H9 (cell line): ENCODE measurements at regions not wholly inside any gene's neighbourhood (a gene's known extent, or its start where the extent isn't known, plus 50 kb on each side); places are given as distances from the start of the nearest gene placed in this dataset.
"Not testable (repeated sequence)": the region's sequence is repeated elsewhere in the genome, so short reads cannot be mapped to it uniquely, and the experiment has no call there.

Experiments
- DNase-seq: peaks from one replicate; pipeline ENCODE4 v3.0.0-alpha.2; 2017
- H2AFZ ChIP-seq: one replicate; pipeline ENCODE4 v1.6.1; 2013; ENCODE audit warnings: mild to moderate bottlenecking, low read length, control low read depth, moderate library complexity
- H2AK5ac ChIP-seq: 2 replicates; pipeline ENCODE4 v1.6.1; 2013; ENCODE audit warnings: low read length, control low read depth, mixed read lengths; ENCODE audit not compliant: insufficient read length
- H2BK120ac ChIP-seq: one replicate; pipeline ENCODE4 v1.6.1; 2013; ENCODE audit warnings: low read depth, mild to moderate bottlenecking, low read length, control low read depth, inconsistent platforms; ENCODE audit not compliant: poor library complexity, severe bottlenecking
- H2BK12ac ChIP-seq: 2 replicates; pipeline ENCODE4 v1.6.1; 2013; ENCODE audit warnings: low read length, control low read depth, mixed read lengths, low read depth; ENCODE audit not compliant: insufficient read length
- H2BK15ac ChIP-seq: 2 replicates; pipeline ENCODE4 v1.6.1; 2013; ENCODE audit warnings: low read depth, low read length, control low read depth
- H2BK20ac ChIP-seq: one replicate; pipeline ENCODE4 v1.6.1; 2013; ENCODE audit warnings: low read depth, mild to moderate bottlenecking, low read length, control low read depth, inconsistent platforms; ENCODE audit not compliant: poor library complexity, severe bottlenecking
- H2BK5ac ChIP-seq: 2 replicates; pipeline ENCODE4 v1.6.1; 2013; ENCODE audit warnings: low read length, control low read depth, mixed read lengths; ENCODE audit not compliant: insufficient read length
- H3K14ac ChIP-seq: 2 replicates; pipeline ENCODE4 v1.6.1; 2013; ENCODE audit warnings: low read length, control low read depth; ENCODE audit not compliant: insufficient read depth
- H3K18ac ChIP-seq: 2 replicates; pipeline ENCODE4 v1.6.1; 2013; ENCODE audit warnings: low read depth, mild to moderate bottlenecking, mixed read lengths, low read length, control low read depth; ENCODE audit not compliant: insufficient read length
- H3K23ac ChIP-seq: 2 replicates; pipeline ENCODE4 v1.6.1; 2013; ENCODE audit warnings: low read length, control low read depth, mixed read lengths, low read depth; ENCODE audit not compliant: insufficient read length
- H3K23me2 ChIP-seq: 2 replicates; pipeline ENCODE4 v1.6.1; 2013; ENCODE audit warnings: low read depth, mild to moderate bottlenecking, mixed read lengths, low read length, control low read depth; ENCODE audit not compliant: insufficient read length, poor library complexity, severe bottlenecking
- H3K27ac ChIP-seq: 2 replicates; pipeline ENCODE4 v1.5.1; 2013; ENCODE audit warnings: low read length, control low read depth, mixed read lengths, low read depth; ENCODE audit not compliant: insufficient read length
- H3K27me3 ChIP-seq: 2 replicates; pipeline ENCODE4 v1.6.1; 2013; ENCODE audit warnings: low read length, control low read depth, inconsistent platforms; ENCODE audit not compliant: insufficient read depth
- H3K4ac ChIP-seq: 2 replicates; pipeline ENCODE4 v1.6.1; 2013; ENCODE audit warnings: low read depth, mild to moderate bottlenecking, control low read depth, inconsistent platforms, low read length, moderate library complexity
- H3K4me1 ChIP-seq: 2 replicates; pipeline ENCODE4 v1.6.1; 2013; ENCODE audit warnings: low read length, control low read depth, inconsistent platforms; ENCODE audit not compliant: insufficient read depth
- H3K4me2 ChIP-seq: 2 replicates; pipeline ENCODE4 v1.6.1; 2013; ENCODE audit warnings: low read length, control low read depth, mixed read lengths; ENCODE audit not compliant: insufficient read length, insufficient read depth
- H3K56ac ChIP-seq: 2 replicates; pipeline ENCODE4 v1.6.1; 2013; ENCODE audit warnings: low read depth, mild to moderate bottlenecking, mixed read lengths, low read length, control low read depth; ENCODE audit not compliant: insufficient read length
- H3K79me1 ChIP-seq: 2 replicates; pipeline ENCODE4 v1.6.1; 2013; ENCODE audit warnings: low read depth, mild to moderate bottlenecking, moderate library complexity, low read length, control low read depth, inconsistent platforms; ENCODE audit not compliant: insufficient read depth, poor library complexity, severe bottlenecking
- H3K79me2 ChIP-seq: 2 replicates; pipeline ENCODE4 v1.6.1; 2013; ENCODE audit warnings: low read length, control low read depth, inconsistent platforms; ENCODE audit not compliant: insufficient read depth
- H3K9ac ChIP-seq: 2 replicates; pipeline ENCODE4 v1.6.1; 2013; ENCODE audit warnings: low read length, control low read depth, mixed read lengths; ENCODE audit not compliant: insufficient read length; ENCODE audit errors: extremely low read depth
- H3K9me3 ChIP-seq: one replicate; pipeline ENCODE4 v1.6.1; 2013; ENCODE audit warnings: low read depth, low read length, inconsistent platforms; ENCODE audit not compliant: control insufficient read depth
- H3T11ph ChIP-seq: one replicate; pipeline ENCODE4 v1.6.1; 2013; ENCODE audit warnings: mild to moderate bottlenecking, low read length, control low read depth, inconsistent platforms
- H4K20me1 ChIP-seq: one replicate; pipeline ENCODE4 v1.6.1; 2013; ENCODE audit not compliant: control insufficient read depth, insufficient read length, insufficient read depth
- H4K5ac ChIP-seq: 2 replicates; pipeline ENCODE4 v1.6.1; 2013; ENCODE audit warnings: low read depth, mild to moderate bottlenecking, mixed read lengths, low read length, control low read depth; ENCODE audit not compliant: insufficient read length
- H4K8ac ChIP-seq: replicated peaks from 2 replicates; pipeline ENCODE4 v1.6.1; 2013; ENCODE audit warnings: low read length, control low read depth, mixed read lengths, low read depth; ENCODE audit not compliant: insufficient read length
- H4K91ac ChIP-seq: 2 replicates; pipeline ENCODE4 v1.6.1; 2013; ENCODE audit warnings: low read depth, mild to moderate bottlenecking, moderate library complexity, mixed read lengths, low read length, control low read depth; ENCODE audit not compliant: insufficient read length
- H3K27ac Mint-ChIP-seq, 3 experiments: 2 replicates in 2 of 3; 3 replicates in 1 of 3; pipeline ENCODE4 v1.8.0; 2020 to 2021; ENCODE audit warnings: mixed read lengths in 3 of 3, mild to moderate bottlenecking in 1 of 3, moderate library complexity in 1 of 3
- H3K27me3 Mint-ChIP-seq: 2 replicates; pipeline ENCODE4 v1.8.0; 2021; ENCODE audit warnings: low read depth, mild to moderate bottlenecking, moderate library complexity, mixed read lengths
- H3K36me3 Mint-ChIP-seq, 3 experiments: 2 replicates in 2 of 3; 3 replicates in 1 of 3; pipeline ENCODE4 v1.8.0; 2020 to 2021; ENCODE audit warnings: low read depth in 3 of 3, mixed read lengths in 3 of 3; ENCODE audit not compliant: insufficient read depth in 1 of 3
- H3K4me1 Mint-ChIP-seq, 2 experiments: 2 replicates each; pipeline ENCODE4 v1.8.0; 2020; ENCODE audit warnings: mixed read lengths in 2 of 2
- H3K4me3 Mint-ChIP-seq, 2 experiments: 2 replicates in 1 of 2; 3 replicates in 1 of 2; pipeline ENCODE4 v1.8.0; 2020 to 2021; ENCODE audit warnings: mild to moderate bottlenecking in 2 of 2, mixed read lengths in 2 of 2, moderate library complexity in 1 of 2
- H3K9me3 Mint-ChIP-seq, 2 experiments: 2 replicates in 1 of 2; 3 replicates in 1 of 2; pipeline ENCODE4 v1.8.0; 2020; ENCODE audit warnings: mild to moderate bottlenecking in 2 of 2, mixed read lengths in 2 of 2, moderate library complexity in 1 of 2
- WGBS: extraction: QIAGEN DNeasy Blood & Tissue Kit; methylation state at CpG from one replicate; pipeline ENCODE4 v1.1.7; 2013; ENCODE audit warnings: missing lambda C conversion rate, low lambda C conversion rate, mixed read lengths; ENCODE audit not compliant: insufficient read length; ENCODE audit errors: extremely low coverage; 5-methylcytosine and 5-hydroxymethylcytosine counted together
- TF ChIP-seq, protein P1 (sequence below): fragments of 200-600 bp; sonication (generic); conservative IDR thresholded peaks from 3 replicates; pipeline ENCODE4 v1.8.0; 2021; ENCODE audit warnings: antibody characterized with exemption, mild to moderate bottlenecking

DNA sequence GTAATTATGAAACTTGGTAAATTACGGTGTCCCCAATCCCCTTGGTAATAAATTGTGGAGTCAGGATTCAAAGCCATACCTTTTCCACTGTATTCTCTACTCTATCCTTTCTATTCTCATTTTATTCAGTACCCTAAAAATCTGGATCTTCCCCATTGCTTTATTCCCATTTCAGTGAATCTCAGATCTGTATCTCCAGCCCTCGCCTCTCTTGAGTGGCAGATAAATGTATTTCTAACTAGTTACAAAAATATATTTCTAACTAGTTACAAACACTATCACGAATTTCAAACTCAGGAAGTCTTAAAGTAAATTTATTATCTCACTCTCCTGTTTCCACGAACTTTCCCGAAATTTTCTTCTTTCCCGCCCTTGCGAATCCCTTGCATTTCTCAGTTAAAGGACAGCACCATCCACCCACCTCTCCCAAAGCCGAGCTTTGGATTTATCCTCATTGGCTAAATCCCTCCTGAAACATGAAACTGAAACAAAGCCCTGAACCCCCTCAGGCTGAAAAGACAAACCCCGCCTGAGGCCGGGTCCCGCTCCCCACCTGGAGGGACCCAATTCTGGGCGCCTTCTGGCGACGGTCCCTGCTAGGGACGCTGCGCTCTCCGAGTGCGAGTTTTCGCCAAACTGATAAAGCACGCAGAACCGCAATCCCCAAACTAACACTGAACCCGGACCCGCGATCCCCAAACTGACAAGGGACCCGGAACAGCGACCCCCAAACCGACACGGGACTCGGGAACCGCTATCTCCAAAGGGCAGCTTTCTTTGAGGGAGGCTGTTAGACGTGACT lies 164.3 kb upstream of the PABPC3 start:
- peak overlapping the region; percentile 58 to 74 for H3K4me3 Mint-ChIP-seq
- Histone ChIP-seq H4K91ac (no peak overlapping the region), H2AFZ (peak overlapping the region; percentile 44), H2AK5ac (no peak overlapping the region), H3T11ph (no peak overlapping the region), H2BK120ac (no peak overlapping the region), H2BK12ac (no peak overlapping the region), H3K27me3 (no peaks in the 10 kb centered on the region), H4K8ac (no peak overlapping the region), H3K9ac (peak overlapping the region; percentile 61), H3K56ac (no peak overlapping the region), H2BK5ac (no peak overlapping the region), H3K23me2 (peaks cover 3% of the 10 kb centered on the region), H3K18ac (peak overlapping the region; percentile 39), H3K79me1 (no peaks in the 10 kb centered on the region), H3K27ac (no peak overlapping the region), H3K4me2 (peak overlapping the region; percentile 55), H4K5ac (no peak overlapping the region), H3K9me3 (no peaks in the 10 kb centered on the region), H3K79me2 (no peaks in the 10 kb centered on the region), H4K20me1 (no peaks in the 10 kb centered on the region), H2BK15ac (no peak overlapping the region), H3K14ac (peak overlapping the region; percentile 73), H3K23ac (no peak overlapping the region), H3K4me1 (no peaks in the 10 kb centered on the region), H3K4ac (no peak overlapping the region), H2BK20ac (no peak overlapping the region)
- DNase-seq = peak; percentile 56
- TF ChIP-seq, protein P1, sequence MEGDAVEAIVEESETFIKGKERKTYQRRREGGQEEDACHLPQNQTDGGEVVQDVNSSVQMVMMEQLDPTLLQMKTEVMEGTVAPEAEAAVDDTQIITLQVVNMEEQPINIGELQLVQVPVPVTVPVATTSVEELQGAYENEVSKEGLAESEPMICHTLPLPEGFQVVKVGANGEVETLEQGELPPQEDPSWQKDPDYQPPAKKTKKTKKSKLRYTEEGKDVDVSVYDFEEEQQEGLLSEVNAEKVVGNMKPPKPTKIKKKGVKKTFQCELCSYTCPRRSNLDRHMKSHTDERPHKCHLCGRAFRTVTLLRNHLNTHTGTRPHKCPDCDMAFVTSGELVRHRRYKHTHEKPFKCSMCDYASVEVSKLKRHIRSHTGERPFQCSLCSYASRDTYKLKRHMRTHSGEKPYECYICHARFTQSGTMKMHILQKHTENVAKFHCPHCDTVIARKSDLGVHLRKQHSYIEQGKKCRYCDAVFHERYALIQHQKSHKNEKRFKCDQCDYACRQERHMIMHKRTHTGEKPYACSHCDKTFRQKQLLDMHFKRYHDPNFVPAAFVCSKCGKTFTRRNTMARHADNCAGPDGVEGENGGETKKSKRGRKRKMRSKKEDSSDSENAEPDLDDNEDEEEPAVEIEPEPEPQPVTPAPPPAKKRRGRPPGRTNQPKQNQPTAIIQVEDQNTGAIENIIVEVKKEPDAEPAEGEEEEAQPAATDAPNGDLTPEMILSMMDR = no peak
- peaks cover 2 to 4% of the 10 kb centered on the region in 2 experiments; a peak in 2 of 5 replicates for H3K9me3 Mint-ChIP-seq
- H3K4me1 Mint-ChIP-seq = peaks cover 22 to 25% of the 10 kb centered on the region in 2 experiments
- H3K27ac Mint-ChIP-seq = no peak overlapping the region; a peak in 1 of 7 replicates
- WGBS = no CpG with 5 or more reads among the region's 31 CpGs
- H3K36me3 Mint-ChIP-seq = no peaks in the 10 kb centered on the region; a peak in 1 of 7 replicates
- H3K27me3 Mint-ChIP-seq = peaks cover 22% of the 10 kb centered on the region

DNA sequence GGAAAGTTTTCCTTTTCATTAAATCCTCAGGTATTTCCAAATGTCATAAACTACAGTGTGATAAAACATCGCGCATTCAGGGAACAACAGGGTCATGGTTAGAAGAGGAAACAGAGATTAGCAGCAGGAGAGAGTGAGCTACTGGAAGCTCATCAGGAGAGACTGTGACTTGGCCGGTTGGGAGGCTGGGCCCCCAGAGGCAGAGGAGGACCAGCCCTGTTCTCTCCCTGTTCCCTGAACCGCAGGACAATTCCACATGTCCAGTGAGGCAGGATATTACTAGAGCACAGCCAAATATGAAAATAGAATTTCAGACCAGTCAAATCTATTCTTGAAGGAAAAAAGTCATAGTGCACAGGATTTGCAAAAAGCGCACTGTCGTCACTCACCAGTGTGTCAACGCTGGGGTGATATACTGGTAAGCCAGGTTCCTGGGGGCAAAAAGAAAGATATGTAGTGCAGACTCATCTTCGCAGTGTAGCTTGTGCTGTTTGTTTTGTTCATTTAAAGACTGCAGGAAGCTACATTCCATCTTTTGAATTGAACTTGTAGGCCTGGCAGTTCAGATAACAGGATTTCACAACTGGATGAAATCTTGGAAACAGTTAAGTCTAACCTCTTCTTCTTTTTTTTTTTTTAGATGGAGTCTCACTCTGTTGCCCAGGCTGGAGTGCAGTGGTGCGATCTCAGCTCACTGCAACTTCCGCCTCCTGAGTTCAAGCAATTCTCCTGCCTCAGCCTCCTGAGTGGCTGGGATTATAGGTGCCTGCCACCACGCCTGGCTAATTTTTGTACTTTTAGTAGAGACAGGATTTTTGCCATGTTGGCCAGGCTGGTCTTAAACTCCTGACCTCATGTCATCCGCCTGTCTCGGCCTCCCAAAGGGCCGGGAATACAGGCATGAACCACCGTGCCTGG lies 162.6 kb upstream of the PABPC3 start:
- not testable (repeated sequence) for DNase-seq, H3K79me2 ChIP-seq, H3K9me3 ChIP-seq, H3K27me3 ChIP-seq, H3T11ph ChIP-seq, H2BK20ac ChIP-seq, H3K4me1 ChIP-seq, H2AK5ac ChIP-seq, H4K8ac ChIP-seq, H2BK12ac ChIP-seq, H3K56ac ChIP-seq, H3K4me2 ChIP-seq, H3K23ac ChIP-seq, H3K18ac ChIP-seq, H3K27ac ChIP-seq, H3K4ac ChIP-seq, H3K14ac ChIP-seq, H4K5ac ChIP-seq, H2BK5ac ChIP-seq, H4K20me1 ChIP-seq, H2BK120ac ChIP-seq, H3K23me2 ChIP-seq, H3K79me1 ChIP-seq, H2BK15ac ChIP-seq, H2AFZ ChIP-seq, H3K4me3 Mint-ChIP-seq, H4K91ac ChIP-seq, H3K9ac ChIP-seq
- H3K9me3 Mint-ChIP-seq = peaks cover 9 to 12% of the 10 kb centered on the region in 2 experiments; a peak in 3 of 5 replicates
- H3K27ac Mint-ChIP-seq = peak overlapping the region in 1 of 3 experiments; percentile 21; a peak in 1 of 7 replicates
- peaks cover 20 to 22% of the 10 kb centered on the region in 2 experiments for H3K4me1 Mint-ChIP-seq
- WGBS = no CpG with 5 or more reads among the region's 15 CpGs
- peaks cover 0 to 11% (median 10%) of the 10 kb centered on the region in 3 experiments; a peak in 6 of 7 replicates for H3K36me3 Mint-ChIP-seq
- peaks cover 23% of the 10 kb centered on the region for H3K27me3 Mint-ChIP-seq
